ENCODE measurements at regions not wholly inside any gene's neighbourhood (a gene's known extent, or its start where the extent isn't known, plus 50 kb on each side); places are given as distances from the start of the nearest gene placed in this dataset.

DNA sequence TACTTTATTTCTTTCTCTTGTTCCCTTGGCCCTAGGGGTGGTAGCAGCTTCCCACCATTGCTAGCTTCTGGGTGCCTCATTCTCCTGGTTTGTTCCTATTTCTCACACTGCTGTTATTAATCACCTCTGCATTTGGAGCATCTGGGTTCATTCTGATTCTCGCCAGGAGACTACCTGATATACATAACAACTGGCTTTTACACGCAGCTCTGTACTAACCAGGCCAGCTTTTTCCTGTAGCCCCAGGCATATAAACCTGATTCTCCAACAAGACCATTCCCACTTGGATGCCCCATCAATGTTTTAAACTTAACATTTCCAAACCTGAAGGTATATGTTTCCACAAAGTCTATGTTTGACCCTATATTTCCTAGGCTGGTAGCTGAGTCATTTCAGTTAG lies 403.9 kb upstream of the DCC start:
- H3K27ac Mint-ChIP-seq, result no peak overlapping the region
- no peaks in the 10 kb centered on the region for H3K36me3 Mint-ChIP-seq
- DNase-seq (no peak), ATAC-seq (no peak)
- POLR2A ChIA-PET, result no interaction called here
- intact Hi-C loops (cut with micrococcal nuclease), result no loop called here
- H3K4me1 ChIP-seq (ENCODE audit: control insufficient read depth in 2 of 2, insufficient read depth in 2 of 2, low read length in 2 of 2), result no peaks in the 10 kb centered on the region
- no peaks in the 10 kb centered on the region for H3K27me3 ChIP-seq (ENCODE audit: control insufficient read depth in 2 of 2, insufficient read depth in 2 of 2, low read length in 2 of 2)
- H3K27me3 Mint-ChIP-seq, result no peaks in the 10 kb centered on the region
- no peak overlapping the region for H3K27ac ChIP-seq (ENCODE audit: low read depth, low read length)
- CTCF ChIA-PET, result no interaction called here
- H3K9me3 ChIP-seq (ENCODE audit: control insufficient read depth in 2 of 3, low read length in 3 of 3), result no peaks in the 10 kb centered on the region
- no peaks in the 10 kb centered on the region for H3K36me3 ChIP-seq (ENCODE audit: control insufficient read depth in 2 of 3, insufficient read depth in 3 of 3, low read length in 3 of 3)
- no peak overlapping the region for H3K4me3 Mint-ChIP-seq
- peaks cover 0 to 17% (median 2%) of the 10 kb centered on the region in 11 donors for H3K9me3 Mint-ChIP-seq
- H3K4me1 Mint-ChIP-seq, result no peaks in the 10 kb centered on the region
- H3K4me3 ChIP-seq (ENCODE audit: low read length), result no peak overlapping the region

DNA sequence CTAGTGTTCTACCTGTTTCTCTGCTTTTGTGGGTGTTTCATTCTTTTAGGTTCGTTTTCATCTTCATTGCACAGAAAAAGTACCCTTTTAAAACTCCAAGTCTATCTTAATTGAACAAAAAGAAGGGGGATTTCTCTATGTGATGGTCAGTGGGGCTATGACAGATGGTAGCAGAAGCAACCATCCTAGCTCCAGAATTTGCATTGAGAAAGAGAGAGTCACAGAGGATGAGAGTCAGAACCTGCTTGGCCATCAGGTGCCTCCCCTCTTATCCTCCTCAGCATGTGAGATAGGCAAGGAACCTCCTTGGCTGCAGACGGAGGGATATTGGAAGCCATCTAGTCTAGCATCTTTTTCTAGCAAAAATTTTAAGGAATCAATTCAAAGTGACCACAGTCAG lies 398.0 kb upstream of the DCC start:
- Mint-ChIP-seq H3K9me3 (peaks cover 0 to 9% (median 0%) of the 10 kb centered on the region in 11 donors), H3K4me1 (no peaks in the 10 kb centered on the region), H3K36me3 (no peaks in the 10 kb centered on the region), H3K4me3 (no peak overlapping the region), H3K27ac (no peak overlapping the region), H3K27me3 (no peaks in the 10 kb centered on the region)
- DNase-seq (no peak), ATAC-seq (no peak)
- H3K27me3 ChIP-seq (ENCODE audit: control insufficient read depth in 2 of 2, insufficient read depth in 2 of 2, low read length in 2 of 2), result no peaks in the 10 kb centered on the region
- H3K9me3 ChIP-seq (ENCODE audit: control insufficient read depth in 2 of 3, low read length in 3 of 3), result peaks cover 0 to 4% (median 0%) of the 10 kb centered on the region in 3 experiments
- ChIA-PET POLR2A (interaction anchor here (0.6 kb wide), 1 partner anchor 15 kb away, joined by 3 read pairs; no protein-coding TSS in a partner anchor), CTCF (no interaction called here)
- no peak overlapping the region for H3K4me3 ChIP-seq (ENCODE audit: low read length)
- intact Hi-C loops (cut with micrococcal nuclease), result no loop called here
- H3K27ac ChIP-seq (ENCODE audit: low read depth, low read length), result no peak overlapping the region
- H3K36me3 ChIP-seq (ENCODE audit: control insufficient read depth in 2 of 3, insufficient read depth in 3 of 3, low read length in 3 of 3), result no peaks in the 10 kb centered on the region
- no peaks in the 10 kb centered on the region for H3K4me1 ChIP-seq (ENCODE audit: control insufficient read depth in 2 of 2, insufficient read depth in 2 of 2, low read length in 2 of 2)

DNA sequence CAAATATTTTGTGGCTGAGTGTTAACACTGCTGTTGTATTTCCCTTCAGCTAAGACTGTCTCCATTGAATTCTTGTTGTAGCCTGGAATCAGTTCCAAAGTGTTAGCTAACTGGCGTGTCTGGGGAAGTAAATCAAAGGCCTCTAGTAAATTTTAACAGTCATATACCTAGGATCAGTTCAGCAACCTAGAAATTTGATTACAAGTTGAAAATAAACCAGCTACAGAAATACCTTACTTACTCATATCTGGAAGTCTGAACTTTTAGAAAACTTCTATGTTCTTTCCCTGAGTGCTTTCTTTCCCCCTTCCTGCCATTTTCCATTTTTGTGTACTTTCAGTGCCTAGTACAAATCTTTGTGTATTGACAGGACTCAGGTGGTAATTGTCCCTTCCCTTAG lies 396.7 kb upstream of the DCC start:
- H3K27ac Mint-ChIP-seq, result no peak overlapping the region
- Histone ChIP-seq H3K4me1 (ENCODE audit: control insufficient read depth in 2 of 2, insufficient read depth in 2 of 2, low read length in 2 of 2) (no peaks in the 10 kb centered on the region), H3K4me3 (ENCODE audit: low read length) (no peak overlapping the region), H3K27me3 (ENCODE audit: control insufficient read depth in 2 of 2, insufficient read depth in 2 of 2, low read length in 2 of 2) (no peaks in the 10 kb centered on the region), H3K36me3 (ENCODE audit: control insufficient read depth in 2 of 3, insufficient read depth in 3 of 3, low read length in 3 of 3) (no peaks in the 10 kb centered on the region), H3K27ac (ENCODE audit: low read depth, low read length) (no peak overlapping the region), H3K9me3 (ENCODE audit: control insufficient read depth in 2 of 3, low read length in 3 of 3) (peaks cover 0 to 4% (median 0%) of the 10 kb centered on the region in 3 experiments)
- ChIA-PET CTCF (no interaction called here), POLR2A (no interaction called here)
- no peaks in the 10 kb centered on the region for H3K27me3 Mint-ChIP-seq
- no peaks in the 10 kb centered on the region for H3K4me1 Mint-ChIP-seq
- intact Hi-C loops (cut with micrococcal nuclease), result no loop called here
- peaks cover 0 to 7% (median 0%) of the 10 kb centered on the region in 11 donors for H3K9me3 Mint-ChIP-seq
- ATAC-seq (no peak), DNase-seq (no peak)
- no peak overlapping the region for H3K4me3 Mint-ChIP-seq
- H3K36me3 Mint-ChIP-seq, result no peaks in the 10 kb centered on the region

DNA sequence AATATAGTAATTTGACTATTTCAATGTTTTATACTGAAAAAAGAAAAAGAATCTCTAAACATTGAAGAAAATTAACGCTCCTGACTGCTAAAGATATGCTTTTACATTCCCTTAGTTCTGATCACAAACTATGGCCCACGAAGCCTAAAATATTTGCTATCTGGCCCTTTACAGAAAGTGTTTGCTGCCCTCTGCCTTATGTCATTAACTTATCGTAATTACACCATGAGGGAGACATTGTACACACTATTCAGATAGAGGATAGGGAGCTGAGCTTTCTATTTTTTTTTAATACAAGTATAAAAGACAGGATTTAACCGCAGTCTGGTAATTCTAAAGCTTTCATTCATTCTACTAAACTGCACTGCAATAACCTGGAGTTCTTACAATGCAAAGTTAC lies 393.1 kb upstream of the DCC start:
- CTCF ChIA-PET, result no interaction called here
- Histone ChIP-seq H3K36me3 (ENCODE audit: control insufficient read depth in 2 of 3, insufficient read depth in 3 of 3, low read length in 3 of 3) (no peaks in the 10 kb centered on the region), H3K4me1 (ENCODE audit: control insufficient read depth in 2 of 2, insufficient read depth in 2 of 2, low read length in 2 of 2) (no peaks in the 10 kb centered on the region), H3K9me3 (ENCODE audit: control insufficient read depth in 2 of 3, low read length in 3 of 3) (peaks cover 0 to 4% (median 0%) of the 10 kb centered on the region in 3 experiments), H3K27ac (ENCODE audit: low read depth, low read length) (no peak overlapping the region), H3K4me3 (ENCODE audit: low read length) (no peak overlapping the region), H3K27me3 (ENCODE audit: control insufficient read depth in 2 of 2, insufficient read depth in 2 of 2, low read length in 2 of 2) (no peaks in the 10 kb centered on the region)
- Mint-ChIP-seq H3K4me1 (no peaks in the 10 kb centered on the region), H3K4me3 (no peak overlapping the region), H3K36me3 (no peaks in the 10 kb centered on the region), H3K27me3 (peaks cover 0 to 4% (median 0%) of the 10 kb centered on the region in 5 donors), H3K9me3 (peaks cover 0 to 10% (median 0%) of the 10 kb centered on the region in 11 donors), H3K27ac (no peak overlapping the region)
- POLR2A ChIA-PET, result no interaction called here
- DNase-seq (no peak), ATAC-seq (no peak)
- intact Hi-C loops (cut with micrococcal nuclease), result no loop called here

DNA sequence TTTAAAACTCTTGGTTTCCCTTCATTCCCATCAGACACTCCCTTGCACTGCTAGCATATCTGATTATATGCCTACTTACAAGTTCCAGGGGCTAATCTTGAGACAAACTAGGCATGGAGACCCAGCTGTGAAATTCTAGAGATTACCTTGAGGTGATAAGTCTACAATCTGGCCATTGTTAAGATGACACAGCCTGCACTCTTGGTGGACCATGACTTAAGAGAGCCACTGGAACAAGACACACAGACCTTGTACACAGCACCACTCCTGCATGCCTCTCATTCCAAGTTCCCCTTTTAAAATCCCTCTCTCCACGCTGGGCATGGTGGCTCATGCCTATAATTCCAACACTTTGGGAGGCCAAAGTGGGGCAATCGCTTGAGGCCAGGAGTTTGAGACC lies 387.2 kb upstream of the DCC start:
- Mint-ChIP-seq H3K4me1 (no peaks in the 10 kb centered on the region), H3K27ac (no peak overlapping the region), H3K36me3 (no peaks in the 10 kb centered on the region), H3K27me3 (peaks cover 0 to 4% (median 0%) of the 10 kb centered on the region in 5 donors), H3K4me3 (no peak overlapping the region), H3K9me3 (peaks cover 0 to 14% (median 2%) of the 10 kb centered on the region in 11 donors)
- intact Hi-C loops (cut with micrococcal nuclease), result no loop called here
- Histone ChIP-seq H3K4me1 (ENCODE audit: control insufficient read depth in 2 of 2, insufficient read depth in 2 of 2, low read length in 2 of 2) (no peaks in the 10 kb centered on the region), H3K4me3 (ENCODE audit: low read length) (no peak overlapping the region), H3K36me3 (ENCODE audit: control insufficient read depth in 2 of 3, insufficient read depth in 3 of 3, low read length in 3 of 3) (no peaks in the 10 kb centered on the region), H3K9me3 (ENCODE audit: control insufficient read depth in 2 of 3, low read length in 3 of 3) (no peaks in the 10 kb centered on the region), H3K27me3 (ENCODE audit: control insufficient read depth in 2 of 2, insufficient read depth in 2 of 2, low read length in 2 of 2) (no peaks in the 10 kb centered on the region), H3K27ac (ENCODE audit: low read depth, low read length) (no peak overlapping the region)
- ChIA-PET CTCF (no interaction called here), POLR2A (no interaction called here)
- ATAC-seq (no peak), DNase-seq (no peak)

DNA sequence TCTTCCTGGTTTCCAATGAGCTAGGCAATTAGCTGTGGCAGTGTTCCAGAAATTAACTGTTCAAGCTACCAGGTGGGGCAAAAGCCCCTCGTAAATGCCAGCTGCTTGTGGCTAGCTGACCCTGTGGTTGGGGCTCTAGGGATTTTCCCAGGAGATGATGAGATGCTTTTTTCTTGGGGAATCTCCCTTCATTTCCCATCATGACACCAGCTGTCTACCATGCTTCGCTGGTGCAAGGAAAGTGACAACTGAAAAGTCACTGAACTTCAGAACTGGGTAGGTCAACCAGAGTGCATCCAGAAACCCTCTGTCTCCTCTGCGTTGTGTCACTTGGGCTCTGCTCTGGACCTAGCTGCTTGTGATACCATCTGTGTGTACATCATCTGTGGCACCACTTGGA lies 386.5 kb upstream of the DCC start:
- H3K36me3 Mint-ChIP-seq, result no peaks in the 10 kb centered on the region
- Histone ChIP-seq H3K27me3 (ENCODE audit: control insufficient read depth in 2 of 2, insufficient read depth in 2 of 2, low read length in 2 of 2) (no peaks in the 10 kb centered on the region), H3K4me3 (ENCODE audit: low read length) (no peak overlapping the region), H3K9me3 (ENCODE audit: control insufficient read depth in 2 of 3, low read length in 3 of 3) (no peaks in the 10 kb centered on the region), H3K27ac (ENCODE audit: low read depth, low read length) (no peak overlapping the region), H3K36me3 (ENCODE audit: control insufficient read depth in 2 of 3, insufficient read depth in 3 of 3, low read length in 3 of 3) (no peaks in the 10 kb centered on the region), H3K4me1 (ENCODE audit: control insufficient read depth in 2 of 2, insufficient read depth in 2 of 2, low read length in 2 of 2) (no peaks in the 10 kb centered on the region)
- no peak for DNase-seq
- peaks cover 0 to 14% (median 2%) of the 10 kb centered on the region in 11 donors for H3K9me3 Mint-ChIP-seq
- CTCF ChIA-PET, result no interaction called here
- H3K27ac Mint-ChIP-seq, result no peak overlapping the region
- no peaks in the 10 kb centered on the region for H3K4me1 Mint-ChIP-seq
- POLR2A ChIA-PET, result no interaction called here
- peaks cover 0 to 4% (median 0%) of the 10 kb centered on the region in 5 donors for H3K27me3 Mint-ChIP-seq
- ATAC-seq, result no peak
- H3K4me3 Mint-ChIP-seq, result no peak overlapping the region
- intact Hi-C loops (cut with micrococcal nuclease), result no loop called here

DNA sequence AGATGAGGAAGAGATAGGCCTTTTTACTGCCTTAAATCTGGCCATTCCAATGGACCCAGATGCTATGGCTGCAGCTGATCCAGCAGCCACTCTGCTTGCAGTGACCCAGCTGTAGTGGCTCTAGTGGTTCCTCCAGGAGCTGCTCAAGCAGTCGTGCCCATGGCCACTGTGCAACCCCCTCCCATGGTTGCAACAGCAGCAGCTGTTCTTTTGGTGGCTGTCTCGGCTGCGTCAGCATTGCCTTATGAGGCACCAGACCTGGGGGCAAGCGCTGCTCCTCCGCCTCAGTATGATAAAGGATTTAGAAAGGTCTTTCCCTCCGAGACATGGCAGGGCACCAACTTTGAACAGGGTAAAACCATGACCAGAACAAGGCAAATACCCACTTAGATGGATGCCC lies 384.9 kb upstream of the DCC start:
- Histone ChIP-seq H3K4me1 (ENCODE audit: control insufficient read depth in 2 of 2, insufficient read depth in 2 of 2, low read length in 2 of 2) (no peaks in the 10 kb centered on the region), H3K27ac (ENCODE audit: low read depth, low read length) (no peak overlapping the region), H3K4me3 (ENCODE audit: low read length) (no peak overlapping the region), H3K9me3 (ENCODE audit: control insufficient read depth in 2 of 3, low read length in 3 of 3) (no peaks in the 10 kb centered on the region), H3K27me3 (ENCODE audit: control insufficient read depth in 2 of 2, insufficient read depth in 2 of 2, low read length in 2 of 2) (no peaks in the 10 kb centered on the region), H3K36me3 (ENCODE audit: control insufficient read depth in 2 of 3, insufficient read depth in 3 of 3, low read length in 3 of 3) (no peaks in the 10 kb centered on the region)
- ATAC-seq (no peak), DNase-seq (no peak)
- H3K9me3 Mint-ChIP-seq, result peaks cover 0 to 14% (median 2%) of the 10 kb centered on the region in 11 donors
- peaks cover 0 to 4% (median 0%) of the 10 kb centered on the region in 5 donors for H3K27me3 Mint-ChIP-seq
- intact Hi-C loops (cut with micrococcal nuclease), result no loop called here
- H3K4me3 Mint-ChIP-seq, result no peak overlapping the region
- CTCF ChIA-PET, result no interaction called here
- H3K36me3 Mint-ChIP-seq, result no peaks in the 10 kb centered on the region
- H3K4me1 Mint-ChIP-seq, result no peaks in the 10 kb centered on the region
- POLR2A ChIA-PET, result no interaction called here
- no peak overlapping the region for H3K27ac Mint-ChIP-seq
